ENCODE measurements at regions not wholly inside any gene's neighbourhood (a gene's known extent, or its start where the extent isn't known, plus 50 kb on each side); places are given as distances from the start of the nearest gene placed in this dataset.

GRCh38 chrX:38902972-38903492, 101.8 kb downstream of the MID1IP1 start:
- no peak for TF ChIP-seq ELK1 (IDR thresholded peaks at IDR 0.05; ENCODE audit: borderline replicate concordance, low read depth, low read length)
- TF ChIP-seq CTCF (conservative IDR thresholded peaks at IDR 0.05; ENCODE audit: low read depth, low read length), result no peak
- TF ChIP-seq CEBPB (IDR thresholded peaks at IDR 0.05; ENCODE audit: low read depth, low read length), result no peak
- TF ChIP-seq POLR2A (IDR thresholded peaks at IDR 0.05; ENCODE audit: low read depth, low read length), result no peak
- no peak for TF ChIP-seq MAFK (IDR thresholded peaks at IDR 0.05; ENCODE audit: low read depth, low read length)
- TF ChIP-seq USF2 (IDR thresholded peaks at IDR 0.05; ENCODE audit: low read depth, low read length), result no peak
- no peak for TF ChIP-seq FOS (IDR thresholded peaks at IDR 0.05; ENCODE audit: low read depth, low read length)

All from IMR-90 (cell line).